ENCODE measurements at regions not wholly inside any gene's neighbourhood (a gene's known extent, or its start where the extent isn't known, plus 50 kb on each side); places are given as distances from the start of the nearest gene placed in this dataset.

GRCh38 chr7:149625340-149625946, 127.8 kb upstream of the ZNF746 start:
- no peak for TF ChIP-seq TAF1 (IDR thresholded peaks at IDR 0.05; ENCODE audit: low read depth, low read length)
- no peak for TF ChIP-seq POLR2A (IDR thresholded peaks at IDR 0.05; ENCODE audit: low read depth, low read length)
- no peak for TF ChIP-seq POLR2AphosphoS5 (IDR thresholded peaks at IDR 0.05; ENCODE audit: low read depth, low read length)
- no peak for TF ChIP-seq SPI1 (IDR thresholded peaks at IDR 0.05; ENCODE audit: low read depth, low read length)
- TF ChIP-seq PAX5 (IDR thresholded peaks at IDR 0.05; ENCODE audit: insufficient read depth, low read length, severe bottlenecking): no peak

Data from GM12891 (cell line).